MM.1S (cell line): ENCODE measurements at regions not wholly inside any gene's neighbourhood (a gene's known extent, or its start where the extent isn't known, plus 50 kb on each side); places are given as distances from the start of the nearest gene placed in this dataset.

Source experiments
- DNase-seq: peaks from one replicate; pipeline ENCODE4 v3.0.0-alpha.2; 2015
- H2AFZ ChIP-seq: fragments of 300-600 bp; sonication (generic); 2 replicates; pipeline ENCODE4 v1.6.0; 2016; ENCODE audit warnings: antibody characterized with exemption, low read length
- H3F3A ChIP-seq: fragments of 300-600 bp; sonication (generic); 2 replicates; pipeline ENCODE4 v1.6.1; 2016; ENCODE audit warnings: mild to moderate bottlenecking, antibody characterized with exemption, low read length, moderate library complexity, mixed read lengths; ENCODE audit not compliant: insufficient read depth
- H3K27ac ChIP-seq: fragments of 300-600 bp; sonication (generic); 2 replicates; pipeline ENCODE4 v1.5.1; 2016; ENCODE audit warnings: mild to moderate bottlenecking, low read length
- H3K27me3 ChIP-seq: fragments of 300-600 bp; sonication (generic); replicated peaks from 2 replicates; pipeline ENCODE4 v1.6.0; 2016; ENCODE audit warnings: low read length; ENCODE audit not compliant: insufficient read depth
- H3K36me3 ChIP-seq: fragments of 300-600 bp; sonication (generic); replicated peaks from 2 replicates; pipeline ENCODE4 v1.6.1; 2016; ENCODE audit warnings: mild to moderate bottlenecking, low read length, mixed read lengths; ENCODE audit not compliant: insufficient read depth
- H3K4me1 ChIP-seq: fragments of 300-600 bp; sonication (generic); 2 replicates; pipeline ENCODE4 v1.6.1; 2016; ENCODE audit warnings: low read length, mixed read lengths
- H3K4me2 ChIP-seq: fragments of 300-600 bp; sonication (generic); 2 replicates; pipeline ENCODE4 v1.6.0; 2016; ENCODE audit warnings: low read depth, low read length
- H3K4me3 ChIP-seq: fragments of 300-600 bp; sonication (generic); 2 replicates; pipeline ENCODE4 v1.5.1; 2016; ENCODE audit warnings: low read length, mixed read lengths
- H3K79me2 ChIP-seq: fragments of 300-600 bp; sonication (generic); 2 replicates; pipeline ENCODE4 v1.6.1; 2016; ENCODE audit warnings: mixed run types, low read length, mixed read lengths
- H3K9ac ChIP-seq: fragments of 300-600 bp; sonication (generic); 2 replicates; pipeline ENCODE4 v1.6.1; 2016; ENCODE audit warnings: low read length, mixed read lengths
- H3K9me2 ChIP-seq: fragments of 300-600 bp; sonication (generic); replicated peaks from 2 replicates; pipeline ENCODE4 v1.6.1; 2016; ENCODE audit warnings: mild to moderate bottlenecking, low read length, mixed read lengths; ENCODE audit not compliant: insufficient read depth
- H3K9me3 ChIP-seq: fragments of 300-600 bp; sonication (generic); replicated peaks from 2 replicates; pipeline ENCODE4 v1.6.1; 2016; ENCODE audit warnings: mild to moderate bottlenecking, low read length, mixed read lengths; ENCODE audit not compliant: insufficient read depth
- H4K20me1 ChIP-seq: fragments of 300-600 bp; sonication (generic); 2 replicates; pipeline ENCODE4 v1.6.1; 2016; ENCODE audit warnings: mild to moderate bottlenecking, low read length, moderate library complexity, mixed read lengths; ENCODE audit not compliant: insufficient read depth
- EZH2 ChIP-seq: fragments of 300-600 bp; sonication (generic); optimal IDR thresholded peaks from 2 replicates; pipeline ENCODE3; 2017; ENCODE audit warnings: low read depth, mild to moderate bottlenecking, antibody characterized with exemption, low read length, mixed read lengths
- EZH2phosphoT487 ChIP-seq: fragments of 300-600 bp; sonication (generic); IDR thresholded peaks from 2 replicates; pipeline ENCODE4 v1.6.1; 2018; ENCODE audit warnings: antibody characterized with exemption, low read length
- TF ChIP-seq, protein P1 (sequence below): fragments of 300-600 bp; sonication (generic); IDR thresholded peaks from 2 replicates; pipeline ENCODE4 v1.5.1; 2016; ENCODE audit warnings: antibody characterized with exemption, low read length, mixed read lengths

DNA sequence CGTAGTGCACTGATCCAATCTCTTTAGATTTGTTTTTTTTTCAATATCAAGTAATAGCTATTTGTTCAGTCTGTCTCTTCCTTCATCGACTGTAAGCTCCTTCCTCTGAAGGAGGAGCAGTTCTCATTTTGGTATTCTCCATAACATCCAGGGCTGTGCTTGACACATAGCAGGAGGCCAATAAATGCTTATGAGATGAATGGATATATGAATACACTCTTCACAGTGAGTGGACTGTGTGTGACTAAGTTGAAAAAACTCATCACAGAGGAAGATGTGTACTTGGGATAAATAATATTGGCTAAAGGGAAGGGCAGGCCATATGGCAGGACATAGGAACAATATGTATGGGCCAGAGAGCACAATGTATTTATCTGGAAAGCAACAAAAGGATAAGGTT lies 205.3 kb upstream of the PRICKLE1 start:
- Histone ChIP-seq H3K4me1 (no peaks in the 10 kb centered on the region; the same call in 1 of the 2 replicates), H3K27ac (no peak overlapping the region), H3K79me2 (no peaks in the 10 kb centered on the region), H2AFZ (no peak overlapping the region), H3K4me2 (no peak overlapping the region), H3K9me2 (no peaks in the 10 kb centered on the region), H3F3A (no peaks in the 10 kb centered on the region), H3K27me3 (no peaks in the 10 kb centered on the region), H3K36me3 (no peaks in the 10 kb centered on the region), H3K9ac (no peak overlapping the region), H3K9me3 (no peaks in the 10 kb centered on the region), H4K20me1 (no peaks in the 10 kb centered on the region), H3K4me3 (no peak overlapping the region)
- no peak for DNase-seq
- TF ChIP-seq EZH2phosphoT487 (no peak), EZH2 (no peak)
- TF ChIP-seq, protein P1, sequence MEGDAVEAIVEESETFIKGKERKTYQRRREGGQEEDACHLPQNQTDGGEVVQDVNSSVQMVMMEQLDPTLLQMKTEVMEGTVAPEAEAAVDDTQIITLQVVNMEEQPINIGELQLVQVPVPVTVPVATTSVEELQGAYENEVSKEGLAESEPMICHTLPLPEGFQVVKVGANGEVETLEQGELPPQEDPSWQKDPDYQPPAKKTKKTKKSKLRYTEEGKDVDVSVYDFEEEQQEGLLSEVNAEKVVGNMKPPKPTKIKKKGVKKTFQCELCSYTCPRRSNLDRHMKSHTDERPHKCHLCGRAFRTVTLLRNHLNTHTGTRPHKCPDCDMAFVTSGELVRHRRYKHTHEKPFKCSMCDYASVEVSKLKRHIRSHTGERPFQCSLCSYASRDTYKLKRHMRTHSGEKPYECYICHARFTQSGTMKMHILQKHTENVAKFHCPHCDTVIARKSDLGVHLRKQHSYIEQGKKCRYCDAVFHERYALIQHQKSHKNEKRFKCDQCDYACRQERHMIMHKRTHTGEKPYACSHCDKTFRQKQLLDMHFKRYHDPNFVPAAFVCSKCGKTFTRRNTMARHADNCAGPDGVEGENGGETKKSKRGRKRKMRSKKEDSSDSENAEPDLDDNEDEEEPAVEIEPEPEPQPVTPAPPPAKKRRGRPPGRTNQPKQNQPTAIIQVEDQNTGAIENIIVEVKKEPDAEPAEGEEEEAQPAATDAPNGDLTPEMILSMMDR: no peak

DNA sequence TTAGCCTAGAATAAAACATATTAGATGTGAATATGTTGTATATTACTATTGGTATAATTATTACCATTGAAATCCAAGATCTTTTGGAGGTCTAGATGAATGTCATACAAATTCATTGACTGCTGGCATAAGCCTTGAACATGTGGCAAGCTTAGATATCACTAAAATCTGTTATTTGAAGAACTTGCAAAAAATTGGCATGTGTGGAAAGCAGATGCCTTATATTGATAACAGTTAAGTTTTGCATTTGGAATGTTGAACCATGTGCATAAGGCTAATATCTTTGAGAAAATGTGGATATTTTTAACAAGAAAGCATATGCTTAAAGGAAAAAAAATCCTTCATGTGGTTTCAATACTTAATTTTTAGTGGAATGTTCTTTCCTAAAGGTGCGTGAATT lies 203.6 kb upstream of the PRICKLE1 start:
- no peaks in the 10 kb centered on the region; the same call in 1 of the 2 replicates for H3K4me1 ChIP-seq
- DNase-seq: no peak
- H3F3A ChIP-seq: no peaks in the 10 kb centered on the region
- no peaks in the 10 kb centered on the region for H3K9me3 ChIP-seq
- no peaks in the 10 kb centered on the region for H3K36me3 ChIP-seq
- no peak overlapping the region for H3K27ac ChIP-seq
- TF ChIP-seq EZH2phosphoT487 (no peak), EZH2 (no peak)
- TF ChIP-seq, protein P1: no peak
- H3K79me2 ChIP-seq: no peaks in the 10 kb centered on the region
- no peaks in the 10 kb centered on the region for H3K27me3 ChIP-seq
- H3K4me2 ChIP-seq: no peak overlapping the region
- no peaks in the 10 kb centered on the region for H4K20me1 ChIP-seq
- H3K9me2 ChIP-seq: no peaks in the 10 kb centered on the region
- H3K4me3 ChIP-seq: no peak overlapping the region
- H3K9ac ChIP-seq: no peak overlapping the region
- H2AFZ ChIP-seq: no peak overlapping the region

DNA sequence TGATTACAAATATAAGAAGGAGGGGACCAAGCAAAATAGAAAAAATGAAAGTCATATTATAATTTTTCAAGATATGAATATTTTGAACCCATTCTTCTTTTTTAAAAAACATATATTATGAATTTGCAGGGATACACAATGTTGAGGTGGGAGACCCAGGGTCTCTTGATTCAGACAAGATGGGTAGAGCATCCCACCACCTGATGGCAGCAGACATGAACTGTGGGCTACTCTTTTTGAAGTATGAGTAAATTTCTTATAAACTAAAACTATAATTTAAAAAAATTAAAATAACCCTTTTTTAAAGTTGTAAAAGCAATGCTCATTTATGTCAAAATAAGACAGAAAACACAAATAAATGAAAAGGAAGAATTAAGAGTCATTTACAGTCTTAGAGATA lies 202.7 kb upstream of the PRICKLE1 start:
- H3K79me2 ChIP-seq: no peaks in the 10 kb centered on the region
- H3K9me2 ChIP-seq: no peaks in the 10 kb centered on the region
- no peak overlapping the region for H2AFZ ChIP-seq
- H3K9ac ChIP-seq: no peak overlapping the region
- no peaks in the 10 kb centered on the region for H3K27me3 ChIP-seq
- no peaks in the 10 kb centered on the region; the same call in 1 of the 2 replicates for H3K4me1 ChIP-seq
- H4K20me1 ChIP-seq: no peaks in the 10 kb centered on the region
- no peak overlapping the region for H3K27ac ChIP-seq
- no peak overlapping the region for H3K4me2 ChIP-seq
- H3K9me3 ChIP-seq: no peaks in the 10 kb centered on the region
- no peak overlapping the region for H3K4me3 ChIP-seq
- no peak for DNase-seq
- TF ChIP-seq EZH2phosphoT487: no peak
- TF ChIP-seq EZH2: no peak
- TF ChIP-seq, protein P1: no peak
- H3F3A ChIP-seq: no peaks in the 10 kb centered on the region
- H3K36me3 ChIP-seq: no peaks in the 10 kb centered on the region
